GM18873 (cell line): ENCODE measurements at regions not wholly inside any gene's neighbourhood (a gene's known extent, or its start where the extent isn't known, plus 50 kb on each side); places are given as distances from the start of the nearest gene placed in this dataset.
"Not testable (repeated sequence)": the region's sequence is repeated elsewhere in the genome, so short reads cannot be mapped to it uniquely, and the experiment has no call there.

Source experiments
- ATAC-seq: cut with Tn5 transposase; IDR thresholded peaks from one replicate; pipeline ENCODE4 v1.9.1; 2021; ENCODE audit warnings: mild to moderate bottlenecking, moderate library complexity, moderate number of reproducible peaks; ENCODE audit not compliant: unreplicated experiment, low FRiP score

- no peak for ATAC-seq
Measured at GRCh38 chr12:24386836-24387235, 437.4 kb upstream of the SOX5 start.

GRCh38 chr12:24381790-24382189 lies 432.3 kb upstream of the SOX5 start:
- no peak for ATAC-seq

GRCh38 chr12:24379861-24380521 lies 430.5 kb upstream of the SOX5 start:
- ATAC-seq: no peak

GRCh38 chr12:24379433-24379832 lies 430.0 kb upstream of the SOX5 start:
- no peak for ATAC-seq

- no peak for ATAC-seq
Measured at GRCh38 chr12:24378548-24379407, 429.3 kb upstream of the SOX5 start.

GRCh38 chr12:24374452-24374851 lies 425.0 kb upstream of the SOX5 start:
- ATAC-seq: no peak

GRCh38 chr12:24373004-24373403 lies 423.5 kb upstream of the SOX5 start:
- no peak for ATAC-seq

GRCh38 chr12:24366514-24366913 lies 417.0 kb upstream of the SOX5 start:
- ATAC-seq: no peak

- no peak for ATAC-seq
Measured at GRCh38 chr12:24364921-24365320, 415.5 kb upstream of the SOX5 start.

GRCh38 chr12:24363177-24363754 lies 413.8 kb upstream of the SOX5 start:
- ATAC-seq: no peak

GRCh38 chr12:24361877-24362580 lies 412.6 kb upstream of the SOX5 start:
- no peak for ATAC-seq

- ATAC-seq: peak; percentile 71
Measured at GRCh38 chr12:24360907-24361306, 411.4 kb upstream of the SOX5 start.

GRCh38 chr12:24360461-24360860 lies 411.0 kb upstream of the SOX5 start:
- ATAC-seq: peak; percentile 36

- no peak for ATAC-seq
Measured at GRCh38 chr12:24360057-24360456, 410.6 kb upstream of the SOX5 start.

GRCh38 chr12:24359418-24359817 lies 409.9 kb upstream of the SOX5 start:
- no peak for ATAC-seq

- peak; percentile 71 for ATAC-seq
Measured at GRCh38 chr12:24356240-24356804, 406.9 kb upstream of the SOX5 start.

GRCh38 chr12:24352363-24352762 lies 402.9 kb upstream of the SOX5 start:
- ATAC-seq: no peak

- ATAC-seq: no peak
Measured at GRCh38 chr12:24349051-24349799, 399.8 kb upstream of the SOX5 start.

- not testable (repeated sequence) for ATAC-seq
Measured at GRCh38 chr12:24348180-24348579, 398.7 kb upstream of the SOX5 start.

- ATAC-seq: no peak
Measured at GRCh38 chr12:24328261-24328660, 378.8 kb upstream of the SOX5 start.
